Testis (tissue), 2 donors: ENCODE measurements at regions not wholly inside any gene's neighbourhood (a gene's known extent, or its start where the extent isn't known, plus 50 kb on each side); places are given as distances from the start of the nearest gene placed in this dataset.

Experiments
- DNase-seq: peaks from one replicate; pipeline ENCODE4 v3.0.0-alpha.2; 2019
- H3K27ac ChIP-seq, 2 donors: fragments of 200-600 bp; sonication (generic); one replicate each; pipeline ENCODE4 v1.5.1; 2019
- H3K27me3 ChIP-seq: fragments of 200-600 bp; sonication (generic); one replicate; pipeline ENCODE4 v1.5.1; 2019
- H3K36me3 ChIP-seq: fragments of 200-600 bp; sonication (generic); one replicate; pipeline ENCODE4 v1.5.1; 2017; ENCODE audit warnings: low read depth; ENCODE audit errors: missing control alignments
- H3K4me1 ChIP-seq: fragments of 200-600 bp; sonication (generic); one replicate; pipeline ENCODE4 v1.5.1; 2019
- H3K4me3 ChIP-seq, 2 donors: fragments of 200-600 bp; sonication (generic); one replicate each; pipeline ENCODE4 v1.5.1; 2017 to 2019
- H3K9me3 ChIP-seq: fragments of 200-600 bp; sonication (generic); one replicate; pipeline ENCODE4 v1.5.1; 2017
- CTCF ChIP-seq, 3 experiments: fragments of 450-650 bp in 2 of 3; fragments of 200-600 bp in 1 of 3; sonication (generic) in 1 of 3; IDR thresholded peaks; one replicate each; pipeline ENCODE4 v1.5.1; 2016 to 2019; ENCODE audit warnings: antibody characterized with exemption in 3 of 3, mild to moderate bottlenecking in 2 of 3, moderate library complexity in 1 of 3
- POLR2A ChIP-seq: fragments of 450-650 bp; IDR thresholded peaks from one replicate; pipeline ENCODE4 v1.6.1; 2017; ENCODE audit warnings: antibody characterized with exemption, mild to moderate bottlenecking, moderate library complexity
- WGBS, 2 donors: methylation state at CpG; one replicate each; pipeline ENCODE4 v1.1.5; 2018; 5-methylcytosine and 5-hydroxymethylcytosine counted together
- intact Hi-C: fragments of 100-400 bp; cut with DNase I; formaldehyde crosslinking; loops from one replicate; pipeline ENCODE4 v1.15.1; 2023; ENCODE audit warnings: low total_unique reads

GRCh38 chr9:99605016-99605743 is 216.5 kb upstream of the NR4A3 start:
- no peak for TF ChIP-seq CTCF (IDR thresholded peaks at IDR 0.05)
- no peak for TF ChIP-seq POLR2A
- H3K4me1 ChIP-seq = no peaks in the 10 kb centered on the region
- H3K27me3 ChIP-seq = no peaks in the 10 kb centered on the region
- DNase-seq = no peak
- WGBS, 2 donors = 82 to 85% methylated on average over 5 of the region's 5 CpGs
- no peak overlapping the region for H3K27ac ChIP-seq
- H3K4me3 ChIP-seq = no peak overlapping the region
- intact Hi-C loops = no loop called here
- no peaks in the 10 kb centered on the region for H3K9me3 ChIP-seq
- H3K36me3 ChIP-seq = no peaks in the 10 kb centered on the region

- Histone ChIP-seq H3K27me3 (no peaks in the 10 kb centered on the region), H3K27ac (no peak overlapping the region), H3K36me3 (no peaks in the 10 kb centered on the region), H3K4me3 (no peak overlapping the region), H3K4me1 (no peaks in the 10 kb centered on the region), H3K9me3 (no peaks in the 10 kb centered on the region)
- TF ChIP-seq POLR2A (no peak), CTCF (IDR thresholded peaks at IDR 0.05) (no peak)
- no peak for DNase-seq
- intact Hi-C loops = no loop called here
- 71 to 80% methylated on average over 2 of the region's 2 CpGs for WGBS, 2 donors
Observed at GRCh38 chr9:99606296-99606695, 215.4 kb upstream of the NR4A3 start.

GRCh38 chr9:99606957-99607356 is 214.7 kb upstream of the NR4A3 start:
- intact Hi-C loops = no loop called here
- 42 to 53% methylated on average over 4 of the region's 4 CpGs for WGBS, 2 donors
- no peaks in the 10 kb centered on the region for H3K36me3 ChIP-seq

GRCh38 chr9:99607842-99608448 is 213.7 kb upstream of the NR4A3 start:
- no peak for TF ChIP-seq POLR2A
- TF ChIP-seq CTCF (IDR thresholded peaks at IDR 0.05) = no peak
- no peak overlapping the region for H3K27ac ChIP-seq
- intact Hi-C loops = no loop called here
- H3K27me3 ChIP-seq = no peaks in the 10 kb centered on the region
- no peak overlapping the region for H3K4me3 ChIP-seq
- WGBS, 2 donors = 75 to 80% methylated on average over 1 of the region's 1 CpG
- no peaks in the 10 kb centered on the region for H3K4me1 ChIP-seq
- no peaks in the 10 kb centered on the region for H3K9me3 ChIP-seq
- no peak for DNase-seq
- no peaks in the 10 kb centered on the region for H3K36me3 ChIP-seq

More at GRCh38 chr9:99606957-99607356, 214.7 kb upstream of the NR4A3 start:
- DNase-seq = no peak
- Histone ChIP-seq H3K4me3 (no peak overlapping the region), H3K4me1 (no peaks in the 10 kb centered on the region), H3K27me3 (no peaks in the 10 kb centered on the region), H3K9me3 (no peaks in the 10 kb centered on the region), H3K27ac (no peak overlapping the region)
- TF ChIP-seq CTCF (IDR thresholded peaks at IDR 0.05) = no peak
- TF ChIP-seq POLR2A = no peak

- no peaks in the 10 kb centered on the region for H3K4me1 ChIP-seq
- no peaks in the 10 kb centered on the region for H3K9me3 ChIP-seq
- TF ChIP-seq POLR2A = no peak
- no peak for TF ChIP-seq CTCF (IDR thresholded peaks at IDR 0.05)
- H3K4me3 ChIP-seq = no peak overlapping the region
- DNase-seq = no peak
- intact Hi-C loops = no loop called here
- no peaks in the 10 kb centered on the region for H3K27me3 ChIP-seq
- H3K36me3 ChIP-seq = no peaks in the 10 kb centered on the region
- no peak overlapping the region for H3K27ac ChIP-seq
- WGBS, 2 donors = 84 to 95% methylated on average over 5 of the region's 5 CpGs
Observed at GRCh38 chr9:99614341-99614740, 207.3 kb upstream of the NR4A3 start.
